Hematopoietic multipotent progenitor cell (in vitro differentiated cells): ENCODE measurements at regions not wholly inside any gene's neighbourhood (a gene's known extent, or its start where the extent isn't known, plus 50 kb on each side); places are given as distances from the start of the nearest gene placed in this dataset.
"Not testable (repeated sequence)": the region's sequence is repeated elsewhere in the genome, so short reads cannot be mapped to it uniquely, and the experiment has no call there.

Experiments
- DNase-seq, 3 donors: peaks; one replicate each; pipeline ENCODE4 v3.0.0-alpha.2; 2011 to 2015; ENCODE audit warnings: low read depth in 2 of 3, low spot score in 2 of 3

GRCh38 chr18:79579807-79580497 is 99.7 kb upstream of the CTDP1 start:
- DNase-seq: no peak

GRCh38 chr18:79580498-79581171 is 99.0 kb upstream of the CTDP1 start:
- DNase-seq: no peak

GRCh38 chr18:79581406-79581805 is 98.2 kb upstream of the CTDP1 start:
- no peak for DNase-seq

- no peak for DNase-seq
These were observed 97.7 kb upstream of the CTDP1 start for GRCh38 chr18:79581911-79582310.

GRCh38 chr18:79582978-79583377 is 96.6 kb upstream of the CTDP1 start:
- no peak for DNase-seq

- DNase-seq: no peak
These were observed 96.2 kb upstream of the CTDP1 start for GRCh38 chr18:79583426-79583825.

- no peak for DNase-seq
These were observed 95.6 kb upstream of the CTDP1 start for GRCh38 chr18:79583984-79584401.

- DNase-seq: no peak
These were observed 94.9 kb upstream of the CTDP1 start for GRCh38 chr18:79584491-79585394.

- no peak for DNase-seq
These were observed 93.9 kb upstream of the CTDP1 start for GRCh38 chr18:79585395-79586370.

- DNase-seq: no peak
These were observed 93.0 kb upstream of the CTDP1 start for GRCh38 chr18:79586436-79587225.

GRCh38 chr18:79587226-79587741 is 92.3 kb upstream of the CTDP1 start:
- DNase-seq: no peak

- no peak for DNase-seq
These were observed 91.6 kb upstream of the CTDP1 start for GRCh38 chr18:79587779-79588635.

- no peak for DNase-seq
These were observed 90.7 kb upstream of the CTDP1 start for GRCh38 chr18:79588636-79589481.

GRCh38 chr18:79589601-79590091 is 90.0 kb upstream of the CTDP1 start:
- DNase-seq: no peak

- DNase-seq: no peak
These were observed 89.2 kb upstream of the CTDP1 start for GRCh38 chr18:79590191-79591031.

- DNase-seq: no peak
These were observed 88.6 kb upstream of the CTDP1 start for GRCh38 chr18:79591032-79591308.

GRCh38 chr18:79592684-79593083 is 86.9 kb upstream of the CTDP1 start:
- not testable (repeated sequence) for DNase-seq
